DOHH2 (cell line): ENCODE measurements at regions not wholly inside any gene's neighbourhood (a gene's known extent, or its start where the extent isn't known, plus 50 kb on each side); places are given as distances from the start of the nearest gene placed in this dataset.

Experiments used
- H3F3A ChIP-seq: fragments of 200-600 bp; sonication (generic), shearing (Covaris generic); 2 replicates; pipeline ENCODE4 v1.6.0; 2016; ENCODE audit warnings: antibody characterized with exemption, mild to moderate bottlenecking; ENCODE audit not compliant: control insufficient read depth, insufficient read depth
- H3K27ac ChIP-seq: fragments of 200-600 bp; sonication (generic); 2 replicates; pipeline ENCODE4 v1.5.1; 2014; ENCODE audit warnings: low read depth, mild to moderate bottlenecking, low read length, moderate library complexity
- H3K27me3 ChIP-seq: fragments of 200-600 bp; sonication (generic); 2 replicates; pipeline ENCODE4 v1.6.1; 2014; ENCODE audit warnings: mild to moderate bottlenecking, low read length, mixed read lengths; ENCODE audit not compliant: control insufficient read depth
- H3K36me3 ChIP-seq: fragments of 200-600 bp; sonication (generic); 2 replicates; pipeline ENCODE4 v1.6.1; 2014; ENCODE audit warnings: mild to moderate bottlenecking, low read length, moderate library complexity, mixed read lengths; ENCODE audit not compliant: control insufficient read depth
- H3K4me1 ChIP-seq: fragments of 200-600 bp; sonication (generic); 2 replicates; pipeline ENCODE4 v1.6.1; 2014; ENCODE audit warnings: mild to moderate bottlenecking, low read length, mixed read lengths; ENCODE audit not compliant: control insufficient read depth
- H3K4me2 ChIP-seq: fragments of 200-600 bp; sonication (generic); 2 replicates; pipeline ENCODE4 v1.6.0; 2014; ENCODE audit warnings: mild to moderate bottlenecking, low read length, moderate library complexity
- H3K4me3 ChIP-seq: fragments of 200-600 bp; sonication (generic); 2 replicates; pipeline ENCODE4 v1.5.1; 2014; ENCODE audit warnings: mild to moderate bottlenecking, low read length, mixed read lengths
- H3K79me2 ChIP-seq: fragments of 200-600 bp; sonication (generic); 2 replicates; pipeline ENCODE4 v1.6.1; 2014; ENCODE audit warnings: mild to moderate bottlenecking, low read length, mixed read lengths; ENCODE audit not compliant: control insufficient read depth
- H3K9me2 ChIP-seq: fragments of 200-600 bp; sonication (generic); replicated peaks from 2 replicates; pipeline ENCODE4 v1.6.1; 2014; ENCODE audit warnings: mild to moderate bottlenecking, low read length, mixed read lengths; ENCODE audit not compliant: control insufficient read depth
- H3K9me3 ChIP-seq: fragments of 200-600 bp; sonication (generic); 2 replicates; pipeline ENCODE4 v1.6.1; 2014; ENCODE audit warnings: antibody characterized with exemption, low read length, mixed read lengths; ENCODE audit not compliant: control insufficient read depth, insufficient read depth
- H4K20me1 ChIP-seq: fragments of 200-600 bp; sonication (generic); 2 replicates; pipeline ENCODE4 v1.6.0; 2014; ENCODE audit warnings: low read depth, mild to moderate bottlenecking, antibody characterized with exemption, low read length, moderate library complexity; ENCODE audit not compliant: control insufficient read depth, insufficient read depth
- CTCF ChIP-seq: fragments of 200-600 bp; sonication (generic); IDR thresholded peaks from one replicate; pipeline ENCODE4 v1.5.1; 2014; ENCODE audit warnings: antibody characterized with exemption, mild to moderate bottlenecking, low read depth, low read length; ENCODE audit not compliant: poor library complexity, severe bottlenecking
- EZH2phosphoT487 ChIP-seq: fragments of 200-600 bp; sonication (generic); IDR thresholded peaks from 2 replicates; pipeline ENCODE4 v1.6.1; 2017; ENCODE audit warnings: borderline replicate concordance, mild to moderate bottlenecking, antibody characterized with exemption, low read length, moderate library complexity, mixed read lengths

- H3K27ac ChIP-seq: no peak overlapping the region
- no peak for TF ChIP-seq CTCF
- TF ChIP-seq EZH2phosphoT487: no peak
Observed at GRCh38 chr11:131199015-131199280, 171.5 kb upstream of the NTM start.

GRCh38 chr11:131201674-131202073, 168.7 kb upstream of the NTM start:
- TF ChIP-seq EZH2phosphoT487: no peak
- TF ChIP-seq CTCF: no peak
- no peaks in the 10 kb centered on the region for H3K4me1 ChIP-seq
- no peaks in the 10 kb centered on the region for H3K79me2 ChIP-seq
- H3K9me3 ChIP-seq: no peaks in the 10 kb centered on the region
- no peaks in the 10 kb centered on the region for H3K9me2 ChIP-seq
- no peaks in the 10 kb centered on the region for H3K36me3 ChIP-seq
- no peak overlapping the region for H3K4me2 ChIP-seq
- H3K27me3 ChIP-seq: no peaks in the 10 kb centered on the region
- H3K27ac ChIP-seq: no peak overlapping the region
- H3K4me3 ChIP-seq: no peak overlapping the region
- no peaks in the 10 kb centered on the region for H4K20me1 ChIP-seq
- H3F3A ChIP-seq: no peaks in the 10 kb centered on the region

More at GRCh38 chr11:131199015-131199280, 171.5 kb upstream of the NTM start:
- Histone ChIP-seq H4K20me1 (no peaks in the 10 kb centered on the region), H3K79me2 (no peaks in the 10 kb centered on the region), H3K4me2 (no peak overlapping the region), H3K36me3 (no peaks in the 10 kb centered on the region), H3K9me2 (no peaks in the 10 kb centered on the region), H3K4me1 (no peaks in the 10 kb centered on the region), H3K4me3 (no peak overlapping the region), H3K27me3 (no peaks in the 10 kb centered on the region), H3F3A (no peaks in the 10 kb centered on the region), H3K9me3 (no peaks in the 10 kb centered on the region)

- Histone ChIP-seq H3F3A (no peaks in the 10 kb centered on the region), H3K27ac (no peak overlapping the region), H3K9me3 (no peaks in the 10 kb centered on the region), H3K4me1 (no peaks in the 10 kb centered on the region), H3K4me3 (no peak overlapping the region), H4K20me1 (no peaks in the 10 kb centered on the region), H3K4me2 (no peak overlapping the region), H3K36me3 (no peaks in the 10 kb centered on the region), H3K27me3 (no peaks in the 10 kb centered on the region), H3K79me2 (no peaks in the 10 kb centered on the region), H3K9me2 (no peaks in the 10 kb centered on the region)
- TF ChIP-seq EZH2phosphoT487: no peak
- no peak for TF ChIP-seq CTCF
Observed at GRCh38 chr11:131203040-131203439, 167.4 kb upstream of the NTM start.

- Histone ChIP-seq H3K36me3 (no peaks in the 10 kb centered on the region), H3K4me1 (no peaks in the 10 kb centered on the region), H3K4me2 (no peak overlapping the region), H3K27ac (no peak overlapping the region), H4K20me1 (no peaks in the 10 kb centered on the region), H3K9me2 (no peaks in the 10 kb centered on the region), H3F3A (no peaks in the 10 kb centered on the region), H3K9me3 (no peaks in the 10 kb centered on the region), H3K27me3 (no peaks in the 10 kb centered on the region), H3K4me3 (no peak overlapping the region), H3K79me2 (no peaks in the 10 kb centered on the region)
- TF ChIP-seq EZH2phosphoT487 (no peak), CTCF (no peak)
Observed at GRCh38 chr11:131204282-131204681, 166.1 kb upstream of the NTM start.
